ENCODE measurements at regions not wholly inside any gene's neighbourhood (a gene's known extent, or its start where the extent isn't known, plus 50 kb on each side); places are given as distances from the start of the nearest gene placed in this dataset.
"Not testable (repeated sequence)": the region's sequence is repeated elsewhere in the genome, so short reads cannot be mapped to it uniquely, and the experiment has no call there.

DNA sequence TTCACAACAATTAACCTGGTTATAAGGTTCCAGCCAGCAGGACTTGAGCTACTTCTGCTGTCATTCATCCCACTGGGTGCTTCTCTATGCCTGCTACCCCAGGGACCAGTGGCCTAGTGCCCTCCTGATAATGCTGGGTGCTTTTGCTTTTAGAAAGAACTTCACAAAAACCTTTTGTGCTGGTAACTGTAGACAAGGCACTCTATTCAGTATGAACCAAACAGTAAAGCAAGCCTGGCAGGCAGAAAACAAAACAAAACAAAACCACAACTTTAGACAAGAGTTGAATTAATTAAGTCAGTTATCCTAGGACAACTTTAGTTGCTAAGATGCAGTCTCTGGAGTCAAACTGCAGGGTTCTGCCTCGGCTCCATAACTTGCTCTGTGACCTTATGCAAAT is 61.9 kb upstream of the ADGRL2 start:
- DNase-seq (ENCODE audit: low read depth in 2 of 2), result no peak

DNA sequence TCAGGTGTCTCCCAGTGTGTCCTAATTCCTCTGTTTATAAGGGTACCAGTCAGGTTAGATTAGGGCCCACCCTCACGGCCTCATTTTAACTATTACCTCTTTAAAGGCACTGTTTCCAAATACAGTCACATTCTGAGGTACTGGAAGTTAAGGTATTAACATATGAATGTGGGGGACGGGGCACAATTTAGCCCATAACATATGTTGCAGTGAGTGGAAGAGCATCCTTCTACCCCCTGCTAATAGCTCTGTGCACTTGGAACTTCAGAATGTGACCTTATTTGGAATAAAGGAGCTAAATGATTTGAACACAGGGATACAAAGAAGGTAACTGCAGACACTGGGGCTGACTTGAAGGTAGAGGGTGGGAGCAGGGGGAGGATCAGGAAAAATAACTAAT is 67.3 kb upstream of the ADGRL2 start:
- no peak for DNase-seq (ENCODE audit: low read depth in 2 of 2)

DNA sequence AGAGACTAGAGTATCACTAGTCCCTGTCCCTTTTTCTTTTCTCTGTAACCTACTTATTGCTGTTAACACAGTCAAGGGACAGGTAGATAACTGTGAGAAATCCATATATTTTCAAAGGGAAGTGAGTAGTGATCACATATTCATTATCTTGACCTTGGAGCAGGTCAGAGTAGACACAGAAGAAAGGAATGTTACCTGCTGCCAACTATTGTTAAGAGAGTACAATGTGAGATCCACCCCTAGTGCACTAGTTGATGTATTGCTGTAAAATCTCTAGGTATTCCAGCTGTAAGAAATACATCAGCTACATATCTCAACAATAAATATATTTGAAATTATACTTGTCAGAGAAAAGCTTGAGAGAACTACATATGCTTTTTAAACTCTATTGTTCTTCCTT is 68.7 kb upstream of the ADGRL2 start:
- DNase-seq (ENCODE audit: low read depth in 2 of 2), result no peak

DNA sequence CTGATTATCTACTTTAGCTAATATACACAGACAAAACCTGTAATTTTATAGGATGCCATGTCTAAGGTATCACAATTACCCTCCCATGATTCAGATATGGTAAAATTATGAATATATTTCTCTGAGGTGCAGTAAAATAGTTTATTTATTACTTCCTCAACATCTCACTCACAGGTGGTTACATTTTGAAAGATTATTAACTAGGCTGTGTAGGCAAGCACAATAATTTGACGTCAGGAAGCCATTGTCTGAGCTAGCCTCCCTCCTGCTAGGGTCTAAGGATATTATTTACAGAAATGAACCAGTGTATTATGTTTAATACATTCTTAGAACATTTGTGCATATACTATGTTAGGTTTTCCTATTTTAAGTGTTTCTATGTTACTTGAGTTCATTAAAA is 69.9 kb upstream of the ADGRL2 start:
- DNase-seq (ENCODE audit: low read depth in 2 of 2), result no peak

DNA sequence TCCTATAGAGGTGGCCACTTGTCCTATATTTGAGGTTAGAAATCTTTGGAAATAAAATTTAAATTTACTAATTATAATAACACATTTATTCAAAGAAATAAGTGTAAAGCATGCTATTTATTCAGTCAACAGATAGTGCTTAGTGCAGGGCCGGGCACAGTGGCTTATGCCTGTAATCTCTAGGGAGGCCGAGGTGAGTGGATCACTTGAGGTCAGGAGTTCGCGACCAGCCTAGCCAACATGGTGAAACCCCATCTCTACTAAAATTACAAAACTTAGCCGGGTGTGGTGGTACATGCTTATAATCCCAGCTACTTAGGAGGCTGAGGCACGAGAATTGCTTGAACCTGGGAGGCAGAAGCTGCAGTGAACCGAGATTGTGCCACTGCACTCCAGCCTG is 70.4 kb upstream of the ADGRL2 start:
- DNase-seq (ENCODE audit: low read depth in 2 of 2), result not testable (repeated sequence)

DNA sequence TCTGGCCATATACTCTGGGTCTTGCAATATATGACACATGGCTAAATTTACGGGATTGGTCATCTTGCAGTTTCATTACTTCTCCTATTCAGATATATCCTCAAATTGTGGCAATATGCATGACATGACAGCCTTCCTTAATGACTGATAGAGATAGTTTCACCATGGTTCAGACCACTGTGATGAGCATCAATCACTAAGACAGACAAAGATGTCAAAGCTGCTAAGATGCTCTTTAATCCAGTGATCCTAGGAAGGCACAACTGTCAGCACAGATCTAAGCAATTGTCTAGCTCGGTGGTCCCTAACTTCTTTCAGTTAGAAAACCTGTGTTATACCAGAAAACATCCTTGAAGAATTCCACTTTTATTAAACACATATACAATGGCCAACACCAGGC is 70.9 kb upstream of the ADGRL2 start:
- DNase-seq (ENCODE audit: low read depth in 2 of 2), result no peak

DNA sequence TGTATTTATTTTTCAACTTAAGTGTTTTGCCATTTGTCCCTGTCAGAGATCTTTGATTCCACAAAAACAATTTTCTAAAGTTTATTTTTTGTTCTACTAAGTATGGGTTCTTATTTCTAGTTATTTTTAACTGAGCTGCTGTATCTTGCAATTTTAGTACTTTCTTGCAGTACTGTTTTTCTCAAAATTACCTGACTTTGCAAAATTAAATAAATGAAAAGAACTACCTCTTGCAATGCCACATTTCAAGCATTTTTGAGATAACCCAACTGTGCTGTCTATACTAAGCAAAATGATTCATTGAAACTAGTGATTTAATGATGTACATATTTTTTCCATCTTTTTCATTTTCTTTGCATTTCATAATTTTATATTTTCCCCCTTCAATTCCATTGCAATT is 71.5 kb upstream of the ADGRL2 start:
- no peak for DNase-seq (ENCODE audit: low read depth in 2 of 2)

DNA sequence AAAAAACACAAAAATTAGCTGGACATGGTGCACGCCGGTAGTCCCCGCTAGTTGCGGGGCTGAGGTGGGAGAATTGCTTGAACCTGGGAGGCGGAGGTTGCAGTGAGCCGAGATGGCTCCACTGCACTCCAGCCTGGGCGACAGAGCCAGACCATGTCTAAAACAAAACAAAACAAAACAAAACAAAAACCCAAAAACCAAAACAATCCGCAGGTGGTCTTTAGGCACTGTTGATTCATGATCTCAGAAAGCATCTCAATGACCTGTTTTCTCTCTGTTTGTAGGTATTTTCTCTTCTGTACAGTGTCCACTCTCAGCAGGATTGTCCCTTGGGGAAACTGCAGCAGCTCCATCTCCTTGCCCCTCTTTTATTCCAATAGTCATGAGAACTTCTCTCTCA is 74.9 kb upstream of the ADGRL2 start:
- no peak for DNase-seq (ENCODE audit: low read depth in 2 of 2)

DNA sequence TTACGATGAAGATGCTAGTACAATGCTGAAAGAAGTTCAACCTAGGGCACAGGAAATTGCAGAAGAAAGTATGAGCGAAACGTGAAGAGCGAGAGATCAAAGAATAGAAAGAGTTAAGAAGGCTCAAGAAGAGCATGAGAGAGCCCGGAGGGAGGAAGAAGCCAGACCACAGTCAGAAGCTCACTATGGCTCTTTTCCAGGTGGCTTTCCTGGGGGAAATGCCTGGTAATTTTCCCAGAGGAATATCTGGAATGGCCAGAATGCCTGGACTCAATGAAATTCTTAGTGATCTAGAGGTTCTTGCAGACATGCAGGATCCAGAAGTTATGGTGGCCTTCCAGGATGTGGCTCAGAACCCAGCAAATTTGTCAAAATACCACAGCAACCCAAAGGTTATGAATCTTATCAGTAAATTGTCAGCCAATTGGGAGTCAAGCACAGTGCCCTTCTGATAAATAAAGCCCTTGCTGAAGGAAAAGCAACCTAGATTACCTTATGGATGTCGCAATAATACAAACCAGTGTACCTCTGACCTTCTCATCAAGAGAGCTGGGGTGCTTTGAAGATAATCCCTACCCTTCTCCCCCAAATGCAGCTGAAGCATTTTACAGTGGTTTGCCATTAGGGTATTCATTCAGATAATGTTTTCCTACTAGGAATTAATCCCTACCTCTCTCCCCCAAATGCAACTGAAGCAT is 78.0 kb upstream of the ADGRL2 start:
- not testable (repeated sequence) for DNase-seq (ENCODE audit: low read depth in 2 of 2)

DNA sequence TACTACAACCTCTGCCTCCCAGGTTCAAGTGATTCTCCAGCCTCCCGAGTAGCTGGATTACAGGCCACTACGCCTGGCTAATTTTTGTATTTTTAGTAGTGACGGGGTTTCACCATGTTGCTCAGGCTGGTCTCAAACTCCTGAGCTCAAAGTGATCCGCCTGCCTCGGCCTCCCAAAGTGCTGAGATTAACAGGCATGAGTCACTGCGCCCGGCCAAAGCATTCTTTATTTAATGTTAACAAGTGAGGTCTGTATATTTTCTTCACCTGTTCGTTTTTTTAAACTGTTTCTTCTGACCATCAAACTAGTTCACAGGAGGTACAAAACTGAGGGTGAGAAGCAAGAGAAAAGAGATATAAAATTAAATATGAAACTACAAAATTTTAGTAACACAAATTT is 80.5 kb upstream of the ADGRL2 start:
- not testable (repeated sequence) for DNase-seq (ENCODE audit: low read depth in 2 of 2)

DNA sequence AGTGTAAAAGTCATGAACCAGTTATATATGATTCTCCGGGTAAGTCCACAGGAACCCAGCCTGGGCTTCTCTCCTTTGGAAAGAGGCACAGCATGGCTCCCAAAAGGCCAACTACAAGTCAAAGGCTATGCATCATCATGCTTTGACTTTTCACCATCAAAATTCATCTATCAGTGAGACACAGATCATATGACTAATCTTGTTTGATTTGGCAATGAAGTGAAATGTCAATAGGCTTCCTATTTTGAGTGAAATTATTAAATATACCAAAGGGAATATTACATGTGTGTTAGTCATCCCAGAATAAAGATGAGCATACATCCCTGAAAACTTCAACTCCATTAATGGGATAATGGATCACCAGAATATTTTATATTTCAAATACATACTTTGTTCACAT is 83.5 kb upstream of the ADGRL2 start:
- no peak for DNase-seq (ENCODE audit: low read depth in 2 of 2)

DNA sequence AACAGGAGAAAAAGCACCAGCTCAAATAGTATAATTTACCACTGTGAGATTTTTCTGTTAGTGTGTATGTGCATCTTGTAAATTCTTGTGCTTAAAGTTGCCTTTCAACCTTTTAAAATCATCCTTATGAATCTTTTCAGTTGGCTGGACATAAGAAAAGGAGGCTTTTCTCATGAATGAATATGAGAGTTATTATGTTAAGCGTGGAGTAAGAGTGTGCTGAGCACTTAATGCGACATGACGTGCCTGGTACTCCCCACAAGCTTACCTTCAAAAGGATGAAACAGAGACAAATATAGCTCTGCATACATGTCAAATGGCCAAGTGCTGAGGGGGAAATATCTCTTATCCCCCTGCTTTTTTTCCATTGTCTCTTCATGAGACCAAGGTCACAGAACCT is 85.3 kb upstream of the ADGRL2 start:
- DNase-seq (ENCODE audit: low read depth in 2 of 2), result no peak

DNA sequence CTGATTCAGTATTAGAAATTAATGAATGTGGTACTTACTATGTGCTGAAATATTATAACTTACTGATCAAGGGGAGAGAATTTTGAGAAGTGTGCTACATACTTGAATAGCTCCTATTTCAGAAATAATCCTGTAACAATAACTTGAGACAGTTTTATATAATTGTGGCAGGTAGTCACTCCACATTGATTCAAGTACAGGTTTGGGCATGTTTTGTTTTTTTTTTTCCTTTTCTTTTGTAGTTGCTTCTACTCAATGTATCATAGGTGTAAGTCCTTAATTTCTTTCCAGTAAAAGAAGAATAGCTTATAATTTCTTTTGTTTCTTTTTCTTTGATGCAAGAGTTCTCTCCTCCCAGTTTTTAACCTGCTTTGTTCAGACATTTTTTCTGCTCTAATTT is 86.1 kb upstream of the ADGRL2 start:
- DNase-seq (ENCODE audit: low read depth in 2 of 2), result no peak

DNA sequence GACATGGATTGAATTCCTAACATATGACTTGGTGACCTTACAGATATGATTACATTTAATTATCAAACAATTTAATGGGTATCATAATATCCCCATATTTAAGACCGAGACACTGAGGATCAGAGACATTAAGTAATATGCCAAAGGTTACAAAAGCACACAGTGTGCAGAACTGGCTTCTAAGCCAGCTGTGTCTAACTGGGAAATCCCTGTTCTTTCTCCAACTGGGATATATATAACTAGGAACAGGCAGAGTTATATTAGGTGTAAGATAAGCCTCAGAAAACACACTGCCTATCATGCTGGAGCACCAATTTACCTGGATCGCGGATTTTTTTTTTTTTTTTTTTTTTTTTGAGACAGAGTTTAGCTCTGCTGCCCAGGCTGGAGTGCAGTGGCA is 88.3 kb upstream of the ADGRL2 start:
- no peak for DNase-seq (ENCODE audit: low read depth in 2 of 2)

DNA sequence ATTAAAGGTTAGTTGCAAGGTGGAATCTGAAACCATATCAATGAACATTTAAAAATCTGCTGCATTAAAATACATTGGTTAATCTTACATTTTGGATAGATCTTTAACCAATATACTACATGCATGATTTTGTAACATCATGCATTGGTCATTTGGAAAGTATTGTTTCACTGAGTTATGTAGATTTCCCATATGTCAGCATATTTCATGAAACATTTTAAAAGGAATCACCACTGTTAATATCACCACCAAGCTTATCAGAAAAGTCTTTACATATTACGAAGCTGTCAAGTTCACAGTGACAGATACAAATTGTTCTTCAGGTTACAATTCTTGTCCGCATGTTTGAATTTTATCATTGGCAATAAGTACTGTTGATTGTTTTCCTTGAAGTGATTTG is 89.9 kb upstream of the ADGRL2 start:
- DNase-seq (ENCODE audit: low read depth in 2 of 2), result no peak

DNA sequence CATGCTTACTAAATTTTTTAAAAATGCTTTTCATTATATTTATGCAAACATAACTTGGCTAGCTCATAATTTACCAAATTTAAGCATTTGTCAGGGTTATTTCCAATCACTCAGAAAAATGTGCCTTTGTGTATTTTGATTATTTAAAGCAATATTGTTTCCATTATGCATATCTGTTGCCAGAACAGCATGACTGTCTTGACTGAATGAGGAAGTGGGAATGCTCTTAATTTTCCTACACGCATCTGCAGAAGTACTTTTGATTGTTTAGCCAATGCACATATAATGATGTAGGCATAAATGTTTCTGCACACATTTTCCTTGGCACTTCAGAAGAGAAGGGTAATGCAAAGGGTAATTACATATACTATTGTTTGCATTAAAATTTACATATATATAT is 92.5 kb upstream of the ADGRL2 start:
- DNase-seq (ENCODE audit: low read depth in 2 of 2), result no peak

DNA sequence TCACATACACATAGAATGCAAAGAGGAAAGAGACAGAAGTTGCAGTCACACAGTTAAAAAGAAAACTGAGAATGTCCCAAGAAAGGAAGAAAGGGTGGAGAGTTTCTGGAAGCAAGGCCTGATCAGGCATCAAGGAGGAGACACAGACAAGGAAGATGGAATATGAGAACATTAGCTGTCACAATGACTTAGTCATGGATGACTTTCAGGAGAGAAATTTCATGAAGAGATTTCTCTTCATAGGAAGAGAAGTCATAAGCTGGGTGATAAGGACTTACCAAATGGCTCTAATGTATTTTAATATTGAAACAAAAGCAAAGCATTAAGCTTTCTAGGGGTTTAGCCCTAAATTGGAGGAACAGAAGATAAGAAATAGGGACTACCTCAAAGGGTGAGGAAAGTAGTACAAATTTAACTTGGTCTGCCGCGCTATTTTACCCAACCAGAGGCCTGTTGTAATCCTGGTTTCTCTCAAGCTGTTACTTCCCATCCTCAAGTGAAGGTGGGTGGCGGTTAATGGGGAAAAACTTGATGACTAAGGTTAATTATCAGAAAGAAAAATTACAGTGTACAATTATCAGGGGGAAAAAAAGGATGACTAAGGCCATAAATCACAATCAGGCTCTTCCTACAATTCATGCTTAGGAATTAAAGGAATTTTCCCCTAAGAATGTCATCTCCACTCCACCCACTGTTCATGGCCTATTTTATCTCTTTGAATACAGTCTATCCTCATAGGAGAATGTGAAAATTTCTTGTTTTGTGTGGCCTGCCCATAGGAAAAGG is 93.9 kb upstream of the ADGRL2 start:
- DNase-seq (ENCODE audit: low read depth in 2 of 2), result no peak

DNA sequence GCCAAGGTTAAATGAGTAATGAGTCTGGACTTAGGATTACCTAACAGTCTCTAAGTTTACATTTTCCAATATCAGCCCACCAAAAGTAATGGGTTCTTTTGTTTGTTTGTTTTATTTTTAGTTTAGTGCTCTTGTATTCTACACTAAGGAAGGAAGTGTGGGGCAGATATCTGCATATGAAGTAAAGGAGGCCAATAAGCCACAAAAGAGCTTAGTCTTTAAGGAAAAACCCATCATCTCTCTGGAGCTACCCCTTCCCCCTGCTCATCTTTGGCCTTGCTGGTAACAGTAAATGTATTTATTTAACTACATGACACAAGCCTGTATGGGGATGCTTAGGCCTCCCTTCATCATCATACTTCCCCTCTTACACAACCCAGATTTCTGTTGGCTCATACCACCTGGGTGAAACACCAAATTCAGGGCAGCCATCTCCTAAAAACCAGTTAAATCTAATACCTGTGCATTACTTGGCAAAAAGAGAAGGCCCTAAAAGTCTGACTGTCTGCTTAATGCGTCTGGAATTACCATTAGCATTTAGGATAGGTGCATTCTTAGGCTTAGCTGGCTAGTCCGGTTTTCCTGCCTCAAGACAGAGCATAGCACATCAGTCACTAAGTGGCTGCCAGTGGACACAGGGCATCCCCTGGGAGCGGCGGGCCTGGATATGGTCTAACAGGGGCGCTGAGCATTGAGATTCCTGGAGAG is 96.8 kb upstream of the ADGRL2 start:
- no peak for DNase-seq (ENCODE audit: low read depth in 2 of 2)

DNA sequence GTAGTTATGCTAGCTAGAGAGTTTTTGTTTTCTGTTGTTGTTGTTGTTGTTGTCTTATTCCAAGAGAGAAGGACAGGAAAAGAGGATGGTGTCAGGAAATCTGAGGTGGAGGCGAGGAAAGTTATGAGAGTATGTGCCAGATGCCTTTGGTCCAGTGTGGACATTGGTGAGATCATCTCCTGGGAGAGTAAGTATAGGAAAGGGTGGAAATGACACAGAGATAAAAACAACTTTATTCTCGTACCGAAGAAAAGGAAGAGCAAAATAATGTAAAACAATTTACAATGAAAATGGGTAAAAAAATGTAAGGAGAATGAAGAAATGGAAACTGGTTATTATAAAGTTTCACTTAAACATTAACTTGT is 97.4 kb upstream of the ADGRL2 start:
- no peak for DNase-seq (ENCODE audit: low read depth in 2 of 2)

DNA sequence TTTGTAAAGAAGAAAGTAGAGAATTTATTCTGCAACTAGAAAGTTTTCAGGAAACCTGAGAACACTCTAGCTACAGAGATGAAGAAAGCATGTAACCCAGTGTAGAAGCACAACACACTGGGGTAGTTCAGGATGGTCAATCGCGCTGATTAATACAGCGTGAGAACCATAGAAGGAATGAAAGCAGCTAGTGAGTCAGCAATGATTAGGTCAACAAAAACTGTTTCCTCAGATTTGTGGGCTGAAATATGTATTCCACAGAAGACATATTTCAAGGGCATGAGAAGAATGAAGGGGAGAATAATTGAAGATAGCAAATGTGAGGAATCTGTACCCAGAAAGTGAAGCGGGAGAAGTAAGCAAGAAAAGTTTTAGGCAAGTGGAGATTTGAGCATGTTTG is 97.8 kb upstream of the ADGRL2 start:
- no peak for DNase-seq (ENCODE audit: low read depth in 2 of 2)

DNA sequence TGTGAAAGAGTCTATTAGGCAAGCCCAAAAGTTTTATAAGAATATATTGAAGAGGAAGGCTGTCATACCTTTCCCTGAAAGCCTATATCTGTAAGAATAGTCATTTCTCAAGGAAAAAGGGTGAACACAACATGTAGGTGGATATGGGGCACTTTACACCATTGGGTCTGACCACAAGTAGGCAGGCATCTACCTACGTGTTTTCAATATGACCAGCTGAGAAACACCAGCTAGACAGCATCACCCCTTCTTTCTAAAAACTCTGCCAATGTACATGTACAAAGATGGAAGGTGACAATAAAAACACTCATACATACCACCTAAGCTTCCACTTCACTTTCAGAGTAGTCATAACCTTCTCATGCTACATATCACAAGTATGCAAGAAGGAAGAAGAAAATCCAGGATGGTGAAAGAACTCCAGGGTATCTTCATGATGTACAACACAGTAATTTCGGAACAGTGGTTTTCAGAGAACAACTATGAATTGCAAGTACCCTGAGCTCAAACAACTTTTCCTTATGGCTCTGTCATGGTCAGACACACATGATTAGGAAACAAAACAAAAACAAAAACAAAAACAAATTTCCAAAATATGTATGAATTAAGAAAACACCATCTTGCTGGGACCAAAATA is 98.5 kb upstream of the ADGRL2 start:
- no peak for DNase-seq (ENCODE audit: low read depth in 2 of 2)

DNA sequence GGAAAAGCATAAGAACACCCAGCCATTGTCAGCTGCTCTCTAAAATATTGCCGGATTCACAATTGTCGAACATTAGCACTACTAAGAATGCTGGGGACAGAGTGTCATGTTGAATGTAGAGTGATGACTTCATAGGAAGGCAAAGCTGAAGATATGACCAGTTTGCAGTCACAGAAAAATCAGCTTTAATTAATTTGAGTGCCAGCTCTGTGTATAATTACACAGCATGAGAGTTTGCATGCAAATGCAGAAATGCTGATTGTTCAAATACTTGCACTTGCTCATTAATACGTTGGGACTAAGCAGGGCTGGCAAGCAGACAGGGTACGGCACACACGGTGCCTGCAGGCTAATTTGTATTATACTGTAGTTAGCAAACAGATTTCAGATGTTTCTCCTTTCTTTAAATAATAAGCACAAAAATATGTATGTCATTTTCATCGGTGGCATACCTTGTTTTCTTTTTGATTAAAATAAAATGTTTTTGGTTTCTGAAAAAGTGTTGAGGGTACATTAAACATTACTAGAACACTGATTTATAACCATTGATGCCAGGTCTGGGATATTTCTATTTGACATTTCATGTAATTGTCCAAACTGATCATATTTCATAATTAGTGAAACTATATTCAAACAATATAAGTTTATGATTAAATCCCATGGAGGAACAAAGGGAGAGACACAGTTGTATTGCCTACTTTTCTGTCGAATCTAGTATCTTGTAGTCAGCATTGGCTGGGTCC is 99.8 kb upstream of the ADGRL2 start:
- DNase-seq (ENCODE audit: low read depth in 2 of 2), result no peak

Measured in stimulated activated CD4-positive, alpha-beta T cell treated with anti-CD3 and anti-CD28 coated beads, Interleukin-12 subunit alpha, Interleukin-12 subunit beta, amount 100 ng/mL, for 24 hours (primary cell).